HL-60 (cell line): ENCODE measurements at regions not wholly inside any gene's neighbourhood (a gene's known extent, or its start where the extent isn't known, plus 50 kb on each side); places are given as distances from the start of the nearest gene placed in this dataset.
A peak's percentile ranks its signal among the peaks of the same experiment; 100 is the strongest.

Experiments used
- DNase-seq, 2 experiments: peaks; one replicate each; pipeline ENCODE4 v3.0.0-alpha.2; 2010 to 2020; ENCODE audit warnings: low read depth in 1 of 2, low spot score in 1 of 2
- H3K27ac ChIP-seq: fragments of 250-450 bp; sonication (Bioruptor Pico); replicated peaks from 2 replicates; pipeline ENCODE4 v1.5.1; 2020; ENCODE audit warnings: mild to moderate bottlenecking, moderate library complexity
- H3K27me3 ChIP-seq: fragments of 250-450 bp; sonication (Bioruptor Pico); 2 replicates; pipeline ENCODE4 v1.5.1; 2021; ENCODE audit warnings: mild to moderate bottlenecking, moderate library complexity; ENCODE audit not compliant: insufficient read depth, poor library complexity, severe bottlenecking
- H3K4me3 ChIP-seq: replicated peaks from 2 replicates; pipeline ENCODE4 v1.5.1; 2011; ENCODE audit warnings: mild to moderate bottlenecking, control low read depth, low read length; ENCODE audit not compliant: insufficient read depth
- CTCF ChIP-seq: IDR thresholded peaks from one replicate; pipeline ENCODE4 v1.5.1; 2011; ENCODE audit warnings: low read length, control low read depth, inconsistent platforms; ENCODE audit not compliant: insufficient read depth
- GABPA ChIP-seq: IDR thresholded peaks from 2 replicates; pipeline ENCODE4 v1.6.1; 2012; ENCODE audit warnings: low read depth
- POLR2AphosphoS5 ChIP-seq: IDR thresholded peaks from 2 replicates; pipeline ENCODE4 v1.6.1; 2012; ENCODE audit warnings: low read depth
- SPI1 ChIP-seq: IDR thresholded peaks from 2 replicates; pipeline ENCODE4 v1.6.1; 2012; ENCODE audit warnings: low read depth, mild to moderate bottlenecking, borderline replicate concordance
- TF ChIP-seq, protein P1 (sequence below): IDR thresholded peaks from 2 replicates; pipeline ENCODE4 v1.6.1; 2012; ENCODE audit warnings: low read depth; ENCODE audit not compliant: insufficient replicate concordance

- DNase-seq: peak in 1 of 2 experiments; percentile 72
- TF ChIP-seq SPI1: peak; percentile 49; the same call in 1 of the 2 replicates
- no peak for TF ChIP-seq CTCF
- TF ChIP-seq GABPA: no peak
- H3K27me3 ChIP-seq: no peaks in the 10 kb centered on the region
These were observed 74.5 kb upstream of the PICALM start for GRCh38 chr11:86143087-86144030.

GRCh38 chr11:86142170-86142569 is 73.3 kb upstream of the PICALM start:
- no peak for DNase-seq
- TF ChIP-seq CTCF: no peak
- TF ChIP-seq, protein P1, sequence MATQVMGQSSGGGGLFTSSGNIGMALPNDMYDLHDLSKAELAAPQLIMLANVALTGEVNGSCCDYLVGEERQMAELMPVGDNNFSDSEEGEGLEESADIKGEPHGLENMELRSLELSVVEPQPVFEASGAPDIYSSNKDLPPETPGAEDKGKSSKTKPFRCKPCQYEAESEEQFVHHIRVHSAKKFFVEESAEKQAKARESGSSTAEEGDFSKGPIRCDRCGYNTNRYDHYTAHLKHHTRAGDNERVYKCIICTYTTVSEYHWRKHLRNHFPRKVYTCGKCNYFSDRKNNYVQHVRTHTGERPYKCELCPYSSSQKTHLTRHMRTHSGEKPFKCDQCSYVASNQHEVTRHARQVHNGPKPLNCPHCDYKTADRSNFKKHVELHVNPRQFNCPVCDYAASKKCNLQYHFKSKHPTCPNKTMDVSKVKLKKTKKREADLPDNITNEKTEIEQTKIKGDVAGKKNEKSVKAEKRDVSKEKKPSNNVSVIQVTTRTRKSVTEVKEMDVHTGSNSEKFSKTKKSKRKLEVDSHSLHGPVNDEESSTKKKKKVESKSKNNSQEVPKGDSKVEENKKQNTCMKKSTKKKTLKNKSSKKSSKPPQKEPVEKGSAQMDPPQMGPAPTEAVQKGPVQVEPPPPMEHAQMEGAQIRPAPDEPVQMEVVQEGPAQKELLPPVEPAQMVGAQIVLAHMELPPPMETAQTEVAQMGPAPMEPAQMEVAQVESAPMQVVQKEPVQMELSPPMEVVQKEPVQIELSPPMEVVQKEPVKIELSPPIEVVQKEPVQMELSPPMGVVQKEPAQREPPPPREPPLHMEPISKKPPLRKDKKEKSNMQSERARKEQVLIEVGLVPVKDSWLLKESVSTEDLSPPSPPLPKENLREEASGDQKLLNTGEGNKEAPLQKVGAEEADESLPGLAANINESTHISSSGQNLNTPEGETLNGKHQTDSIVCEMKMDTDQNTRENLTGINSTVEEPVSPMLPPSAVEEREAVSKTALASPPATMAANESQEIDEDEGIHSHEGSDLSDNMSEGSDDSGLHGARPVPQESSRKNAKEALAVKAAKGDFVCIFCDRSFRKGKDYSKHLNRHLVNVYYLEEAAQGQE: no peak
- no peak for TF ChIP-seq POLR2AphosphoS5
- TF ChIP-seq SPI1: no peak
- no peak for TF ChIP-seq GABPA
- Histone ChIP-seq H3K27ac (peak overlapping the region; percentile 65), H3K4me3 (no peak overlapping the region), H3K27me3 (no peaks in the 10 kb centered on the region)

More at GRCh38 chr11:86143087-86144030, 74.5 kb upstream of the PICALM start:
- no peak overlapping the region for H3K4me3 ChIP-seq
- H3K27ac ChIP-seq: peak overlapping the region; percentile 49

GRCh38 chr11:86141727-86142126 is 72.8 kb upstream of the PICALM start:
- Histone ChIP-seq H3K27ac (peak overlapping the region; percentile 65), H3K4me3 (no peak overlapping the region), H3K27me3 (no peaks in the 10 kb centered on the region)
- TF ChIP-seq CTCF (no peak), SPI1 (peak; percentile 63; the same call in 1 of the 2 replicates), POLR2AphosphoS5 (no peak)
- peak in 1 of 2 experiments; percentile 54 for DNase-seq

GRCh38 chr11:86140334-86140990 is 71.6 kb upstream of the PICALM start:
- no peaks in the 10 kb centered on the region for H3K27me3 ChIP-seq
- DNase-seq: no peak
- no peak overlapping the region for H3K4me3 ChIP-seq
- TF ChIP-seq SPI1: no peak
- TF ChIP-seq GABPA: no peak
- no peak for TF ChIP-seq POLR2AphosphoS5
- TF ChIP-seq, protein P1: no peak
- no peak for TF ChIP-seq CTCF
- H3K27ac ChIP-seq: peak overlapping the region; percentile 65
